OCI-LY1 (cell line): ENCODE measurements at regions not wholly inside any gene's neighbourhood (a gene's known extent, or its start where the extent isn't known, plus 50 kb on each side); places are given as distances from the start of the nearest gene placed in this dataset.

Experiments
- H2AFZ ChIP-seq: fragments of 200-600 bp; sonication (generic), shearing (Covaris generic); 2 replicates; pipeline ENCODE4 v1.6.0; 2014; ENCODE audit warnings: antibody characterized with exemption, mild to moderate bottlenecking, low read length
- H3F3A ChIP-seq: fragments of 200-600 bp; sonication (generic), shearing (Covaris generic); 2 replicates; pipeline ENCODE4 v1.6.0; 2014; ENCODE audit warnings: mild to moderate bottlenecking, antibody characterized with exemption, low read length, moderate library complexity; ENCODE audit not compliant: insufficient read depth
- H3K27ac ChIP-seq: fragments of 200-600 bp; sonication (generic); 2 replicates; pipeline ENCODE4 v1.5.1; 2014; ENCODE audit warnings: low read length, mixed run types, mild to moderate bottlenecking, low read depth; ENCODE audit not compliant: poor library complexity, severe bottlenecking
- H3K27me3 ChIP-seq: fragments of 200-600 bp; sonication (generic); 2 replicates; pipeline ENCODE4 v1.6.0; 2014; ENCODE audit warnings: antibody characterized with exemption, mild to moderate bottlenecking, low read length, moderate library complexity; ENCODE audit not compliant: insufficient read depth
- H3K36me3 ChIP-seq: fragments of 200-600 bp; sonication (generic); 2 replicates; pipeline ENCODE4 v1.6.1; 2014; ENCODE audit warnings: mild to moderate bottlenecking, antibody characterized with exemption, low read length, moderate library complexity, mixed read lengths; ENCODE audit not compliant: insufficient read depth
- H3K4me1 ChIP-seq: fragments of 200-600 bp; sonication (generic); 2 replicates; pipeline ENCODE4 v1.5.1; 2014; ENCODE audit warnings: mild to moderate bottlenecking, low read length, moderate library complexity; ENCODE audit not compliant: insufficient read depth, severe bottlenecking
- H3K4me2 ChIP-seq: fragments of 200-600 bp; sonication (generic), shearing (Covaris generic); 2 replicates; pipeline ENCODE4 v1.6.1; 2014; ENCODE audit warnings: low read length
- H3K4me3 ChIP-seq: fragments of 200-600 bp; sonication (generic); 2 replicates; pipeline ENCODE4 v1.5.1; 2014; ENCODE audit warnings: low read length, low read depth, mild to moderate bottlenecking, mixed read lengths; ENCODE audit not compliant: poor library complexity, severe bottlenecking
- H3K79me2 ChIP-seq: fragments of 200-600 bp; shearing (Covaris generic); 2 replicates; pipeline ENCODE4 v1.6.1; 2016; ENCODE audit warnings: mixed run types, low read length, mixed read lengths; ENCODE audit not compliant: insufficient read depth
- H3K9ac ChIP-seq: fragments of 200-600 bp; sonication (generic), shearing (Covaris generic); 2 replicates; pipeline ENCODE4 v1.6.1; 2014; ENCODE audit warnings: mild to moderate bottlenecking, low read length, mixed read lengths
- H3K9me2 ChIP-seq: fragments of 200-600 bp; sonication (generic), shearing (Covaris generic); 2 replicates; pipeline ENCODE4 v1.6.1; 2014; ENCODE audit warnings: low read depth, mild to moderate bottlenecking, low read length, mixed read lengths
- H3K9me3 ChIP-seq: fragments of 200-600 bp; shearing (Covaris generic); 2 replicates; pipeline ENCODE4 v1.6.1; 2014; ENCODE audit warnings: low read length, mixed read lengths
- H4K20me1 ChIP-seq: fragments of 200-600 bp; sonication (generic), shearing (Covaris generic); 2 replicates; pipeline ENCODE4 v1.6.0; 2016; ENCODE audit warnings: mild to moderate bottlenecking, low read length; ENCODE audit not compliant: insufficient read depth
- CTCF ChIP-seq: fragments of 200-600 bp; sonication (generic), shearing (Covaris generic); IDR thresholded peaks from 2 replicates; pipeline ENCODE4 v1.5.1; 2017; ENCODE audit warnings: mild to moderate bottlenecking, antibody characterized with exemption, low read length, moderate library complexity, mixed read lengths
- EZH2 ChIP-seq: fragments of 200-600 bp; sonication (generic), shearing (Covaris generic); IDR thresholded peaks from 2 replicates; pipeline ENCODE4 v1.8.0; 2017; ENCODE audit warnings: borderline replicate concordance, mixed run types, mild to moderate bottlenecking, antibody characterized with exemption, low read length, moderate library complexity, mixed read lengths

- Histone ChIP-seq H4K20me1 (no peaks in the 10 kb centered on the region), H3K4me1 (no peaks in the 10 kb centered on the region), H3K9me3 (no peaks in the 10 kb centered on the region), H3K9ac (no peak overlapping the region), H3K4me2 (no peak overlapping the region), H3K27me3 (no peaks in the 10 kb centered on the region), H3K4me3 (no peak overlapping the region), H3K27ac (no peak overlapping the region), H3F3A (no peaks in the 10 kb centered on the region), H3K79me2 (no peaks in the 10 kb centered on the region), H3K36me3 (no peaks in the 10 kb centered on the region), H2AFZ (no peak overlapping the region), H3K9me2 (no peaks in the 10 kb centered on the region)
- no peak for TF ChIP-seq CTCF
- TF ChIP-seq EZH2: no peak
Observed at GRCh38 chr15:62856466-62857246, 185.9 kb upstream of the TPM1 start.

GRCh38 chr15:62857411-62857853 lies 185.1 kb upstream of the TPM1 start:
- Histone ChIP-seq H2AFZ (no peak overlapping the region), H3K27me3 (no peaks in the 10 kb centered on the region), H3K9ac (no peak overlapping the region), H3K4me2 (no peak overlapping the region), H3K27ac (no peak overlapping the region), H3K9me2 (no peaks in the 10 kb centered on the region), H3K36me3 (no peaks in the 10 kb centered on the region), H3K4me1 (no peaks in the 10 kb centered on the region), H4K20me1 (no peaks in the 10 kb centered on the region), H3F3A (no peaks in the 10 kb centered on the region), H3K9me3 (no peaks in the 10 kb centered on the region), H3K79me2 (no peaks in the 10 kb centered on the region), H3K4me3 (no peak overlapping the region)
- TF ChIP-seq EZH2: no peak
- no peak for TF ChIP-seq CTCF

GRCh38 chr15:62858343-62858742 lies 184.2 kb upstream of the TPM1 start:
- Histone ChIP-seq H3K27me3 (no peaks in the 10 kb centered on the region), H3K36me3 (no peaks in the 10 kb centered on the region), H4K20me1 (no peaks in the 10 kb centered on the region), H3K79me2 (no peaks in the 10 kb centered on the region), H2AFZ (no peak overlapping the region), H3K9me2 (no peaks in the 10 kb centered on the region), H3F3A (no peaks in the 10 kb centered on the region), H3K9me3 (no peaks in the 10 kb centered on the region), H3K4me2 (no peak overlapping the region), H3K27ac (no peak overlapping the region), H3K4me3 (no peak overlapping the region), H3K4me1 (no peaks in the 10 kb centered on the region), H3K9ac (no peak overlapping the region)
- no peak for TF ChIP-seq CTCF
- no peak for TF ChIP-seq EZH2
